ENCODE measurements at regions not wholly inside any gene's neighbourhood (a gene's known extent, or its start where the extent isn't known, plus 50 kb on each side); places are given as distances from the start of the nearest gene placed in this dataset.

GRCh38 chr2:196226707-196227065 is 55.3 kb upstream of the STK17B start:
- TF ChIP-seq CTCF (IDR thresholded peaks at IDR 0.05) (no peak), POLR2AphosphoS5 (IDR thresholded peaks at IDR 0.05) (no peak), POLR2A (IDR thresholded peaks at IDR 0.05) (no peak)

Data from transverse colon (tissue), 4 donors.